ENCODE measurements at regions not wholly inside any gene's neighbourhood (a gene's known extent, or its start where the extent isn't known, plus 50 kb on each side); places are given as distances from the start of the nearest gene placed in this dataset.

GRCh38 chr13:58883405-58883804 lies 1251.9 kb downstream of the PCDH17 start:
- ChIA-PET CTCF (no interaction called here), POLR2A (no interaction called here)
- Mint-ChIP-seq H3K4me1 (no peaks in the 10 kb centered on the region), H3K27me3 (no peaks in the 10 kb centered on the region), H3K9me3 (ENCODE audit: insufficient read depth) (no peaks in the 10 kb centered on the region), H3K27ac (no peak overlapping the region), H3K4me3 (no peak overlapping the region)
- Histone ChIP-seq H3K27me3 (replicated peaks in 1 of 4; ENCODE audit: control extremely low read depth in 1 of 4, control insufficient read depth in 3 of 4, insufficient read depth in 4 of 4, low read length in 3 of 4) (no peaks in the 10 kb centered on the region), H3K9ac (ENCODE audit: low read length) (no peak overlapping the region), H3K9me3 (ENCODE audit: control extremely low read depth in 1 of 3, control insufficient read depth in 2 of 3, insufficient read depth in 1 of 3, low read length in 2 of 3) (no peaks in the 10 kb centered on the region), H3K36me3 (replicated peaks in 1 of 2; ENCODE audit: control extremely low read depth in 1 of 2, control insufficient read depth in 1 of 2, extremely low read depth in 1 of 2, insufficient read depth in 2 of 2, low read length in 1 of 2) (no peaks in the 10 kb centered on the region), H3K4me1 (ENCODE audit: control insufficient read depth in 2 of 2, insufficient read depth in 2 of 2, low read length in 2 of 2) (no peaks in the 10 kb centered on the region), H2AFZ (ENCODE audit: insufficient read depth, low read depth, low read length, poor library complexity, severe bottlenecking) (no peak overlapping the region), H3K4me3 (ENCODE audit: control extremely low read depth in 1 of 5, extremely low read depth in 1 of 5, insufficient read depth in 1 of 5, low read depth in 2 of 5, low read length in 4 of 5) (no peak overlapping the region), H3K4me2 (replicated peaks; ENCODE audit: low read depth, low read length, poor library complexity, severe bottlenecking) (no peak overlapping the region), H4K20me1 (ENCODE audit: control insufficient read depth, insufficient read depth, low read length, poor library complexity, severe bottlenecking) (no peaks in the 10 kb centered on the region), H3K27ac (ENCODE audit: low read length in 2 of 2) (no peak overlapping the region), H3K79me2 (ENCODE audit: control insufficient read depth, insufficient read depth, low read length) (no peaks in the 10 kb centered on the region)
- WGBS (ENCODE audit: insufficient coverage) = 80% methylated on average over 1 of the region's 2 CpGs
- intact Hi-C loops (cut with micrococcal nuclease) = no loop called here
- ATAC-seq (ENCODE audit: low read depth) (no peak), DNase-seq (no peak)
- TF ChIP-seq EZH2 (IDR thresholded peaks at IDR 0.05; ENCODE audit: borderline replicate concordance, insufficient read depth, low read depth, low read length, poor library complexity, severe bottlenecking) (no peak), CTCF (IDR thresholded peaks at IDR 0.05) (no peak)

GRCh38 chr13:58884353-58885209 lies 1253.0 kb downstream of the PCDH17 start:
- ChIA-PET CTCF (no interaction called here), POLR2A (no interaction called here)
- Histone ChIP-seq H2AFZ (ENCODE audit: insufficient read depth, low read depth, low read length, poor library complexity, severe bottlenecking) (no peak overlapping the region), H3K9ac (ENCODE audit: low read length) (no peak overlapping the region), H3K36me3 (replicated peaks in 1 of 2; ENCODE audit: control extremely low read depth in 1 of 2, control insufficient read depth in 1 of 2, extremely low read depth in 1 of 2, insufficient read depth in 2 of 2, low read length in 1 of 2) (no peaks in the 10 kb centered on the region), H3K9me3 (ENCODE audit: control extremely low read depth in 1 of 3, control insufficient read depth in 2 of 3, insufficient read depth in 1 of 3, low read length in 2 of 3) (no peaks in the 10 kb centered on the region), H3K27me3 (replicated peaks in 1 of 4; ENCODE audit: control extremely low read depth in 1 of 4, control insufficient read depth in 3 of 4, insufficient read depth in 4 of 4, low read length in 3 of 4) (no peaks in the 10 kb centered on the region), H3K79me2 (ENCODE audit: control insufficient read depth, insufficient read depth, low read length) (no peaks in the 10 kb centered on the region), H3K4me3 (ENCODE audit: control extremely low read depth in 1 of 5, extremely low read depth in 1 of 5, insufficient read depth in 1 of 5, low read depth in 2 of 5, low read length in 4 of 5) (no peak overlapping the region), H3K4me2 (replicated peaks; ENCODE audit: low read depth, low read length, poor library complexity, severe bottlenecking) (no peak overlapping the region), H3K4me1 (ENCODE audit: control insufficient read depth in 2 of 2, insufficient read depth in 2 of 2, low read length in 2 of 2) (no peaks in the 10 kb centered on the region), H4K20me1 (ENCODE audit: control insufficient read depth, insufficient read depth, low read length, poor library complexity, severe bottlenecking) (no peaks in the 10 kb centered on the region), H3K27ac (ENCODE audit: low read length in 2 of 2) (no peak overlapping the region)
- no peak for DNase-seq
- TF ChIP-seq EZH2 (IDR thresholded peaks at IDR 0.05; ENCODE audit: borderline replicate concordance, insufficient read depth, low read depth, low read length, poor library complexity, severe bottlenecking) = no peak
- TF ChIP-seq CTCF (IDR thresholded peaks at IDR 0.05) = no peak
- Mint-ChIP-seq H3K9me3 (ENCODE audit: insufficient read depth) (no peaks in the 10 kb centered on the region), H3K4me1 (no peaks in the 10 kb centered on the region), H3K4me3 (no peak overlapping the region), H3K27ac (no peak overlapping the region), H3K27me3 (no peaks in the 10 kb centered on the region)
- intact Hi-C loops (cut with micrococcal nuclease) = no loop called here
- no peak for ATAC-seq (ENCODE audit: low read depth)
- 75% methylated on average over 2 of the region's 5 CpGs for WGBS (ENCODE audit: insufficient coverage)
